HG03139 (cell line): ENCODE measurements at regions not wholly inside any gene's neighbourhood (a gene's known extent, or its start where the extent isn't known, plus 50 kb on each side); places are given as distances from the start of the nearest gene placed in this dataset.

ENCODE experiments used
- ATAC-seq: cut with Tn5 transposase; IDR thresholded peaks from one replicate; pipeline ENCODE4 v1.9.1; 2021; ENCODE audit not compliant: unreplicated experiment

DNA sequence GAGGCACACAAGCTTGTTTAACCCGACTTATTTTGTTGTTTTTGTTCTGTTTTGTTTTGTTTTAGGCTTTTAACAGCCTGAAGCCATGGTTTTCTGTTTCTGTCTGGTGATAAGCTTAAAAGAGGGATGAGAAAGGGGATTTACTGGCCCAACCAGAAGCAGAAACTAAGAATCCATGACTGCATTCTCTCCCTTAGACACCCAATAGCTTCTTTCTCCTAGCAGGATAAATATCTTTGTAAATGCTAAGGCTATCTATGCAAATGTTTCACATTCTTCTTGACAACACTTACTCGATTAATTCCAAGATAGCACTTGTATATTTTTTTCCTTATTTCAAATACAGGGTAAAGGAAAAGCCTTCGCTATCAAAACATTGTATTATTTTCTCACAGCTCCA is 53.7 kb upstream of the SMAD1 start:
- ATAC-seq, result no peak

GRCh38 chr4:145427221-145427620 is 54.4 kb upstream of the SMAD1 start:
- no peak for ATAC-seq

DNA sequence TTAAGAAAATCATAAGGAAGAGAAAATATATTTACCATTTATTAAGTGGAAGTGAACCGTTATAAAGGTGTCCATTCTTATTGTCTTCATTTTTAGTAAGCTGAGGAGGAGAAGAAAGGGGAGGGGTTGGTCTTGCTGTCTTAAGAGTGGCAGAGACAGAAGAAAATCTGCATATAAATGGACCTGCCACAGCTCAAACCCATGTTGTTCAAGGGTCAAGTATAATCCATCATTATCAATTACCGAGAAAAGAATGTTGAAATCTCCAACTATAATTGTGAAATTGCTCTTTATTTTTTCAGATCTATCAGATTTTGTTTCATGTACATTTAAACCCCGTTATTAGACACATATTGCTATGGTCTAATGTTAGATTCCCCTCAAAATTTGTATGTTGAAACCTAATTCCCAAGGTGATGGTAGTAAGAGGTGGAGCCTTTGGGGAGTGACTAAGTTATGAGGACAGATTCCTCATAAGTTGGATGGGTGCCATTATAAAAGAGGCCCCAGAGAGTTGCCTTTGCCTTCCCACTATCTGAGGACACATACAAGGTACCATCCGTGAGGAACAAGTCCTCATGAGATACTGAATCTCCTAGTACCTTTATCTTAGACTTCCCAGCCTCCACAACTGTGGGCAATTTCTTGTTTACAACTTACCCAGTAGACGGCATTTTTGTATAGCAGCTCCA is 58.5 kb upstream of the SMAD1 start:
- no peak for ATAC-seq

DNA sequence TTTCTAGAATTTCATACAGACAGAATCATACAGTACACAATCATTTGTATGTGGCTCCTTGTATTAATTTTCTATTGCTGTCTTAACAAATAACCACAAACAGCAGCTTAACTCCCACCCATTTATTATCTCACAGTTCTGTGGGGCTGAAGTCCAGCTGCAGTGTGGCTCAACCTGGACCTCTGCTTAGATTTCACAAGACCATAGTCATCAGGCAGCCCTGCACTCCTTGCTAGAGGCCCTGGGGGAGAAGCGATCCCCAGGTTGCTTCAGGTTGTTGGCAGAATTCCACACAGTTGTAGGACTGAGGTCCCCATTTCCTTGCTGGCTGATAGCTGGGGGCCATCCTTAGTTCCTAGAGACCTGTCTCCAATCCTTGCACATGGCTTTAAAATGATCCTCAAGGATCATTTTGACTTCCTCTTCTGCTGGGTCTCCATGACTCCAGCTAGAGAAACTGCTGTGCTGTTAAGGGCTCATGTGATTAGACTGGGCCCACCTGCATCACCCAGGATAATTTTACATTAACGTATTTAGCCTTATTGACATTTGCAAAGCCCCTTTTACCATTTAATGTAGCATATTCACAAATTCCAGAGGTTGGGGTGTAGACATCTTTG is 60.9 kb upstream of the SMAD1 start:
- no peak for ATAC-seq

- ATAC-seq, result no peak
These were observed 62.9 kb upstream of the SMAD1 start for GRCh38 chr4:145418739-145419138.

GRCh38 chr4:145417348-145418130 is 64.1 kb upstream of the SMAD1 start:
- ATAC-seq, result no peak

GRCh38 chr4:145414841-145415240 is 66.8 kb upstream of the SMAD1 start:
- no peak for ATAC-seq

DNA sequence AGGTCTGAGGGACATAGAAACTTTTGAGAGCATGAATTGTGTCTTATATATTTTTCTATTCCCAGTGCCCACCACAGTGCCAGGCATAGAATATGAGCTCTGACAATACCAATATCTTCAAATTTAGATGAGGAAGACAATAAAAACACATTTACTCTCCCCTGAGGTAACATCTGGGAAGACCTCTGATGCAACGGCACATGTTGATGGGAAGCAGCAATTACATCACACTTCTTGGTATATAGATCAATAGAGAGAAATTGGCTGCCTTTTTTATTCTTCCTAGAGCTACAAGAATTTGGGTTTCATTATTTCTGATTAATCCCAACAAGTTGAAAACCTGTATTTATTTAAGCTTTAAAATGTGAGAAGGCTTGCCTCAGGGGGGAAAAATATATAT is 67.4 kb upstream of the SMAD1 start:
- ATAC-seq, result no peak

- ATAC-seq, result no peak
These were observed 74.7 kb upstream of the SMAD1 start for GRCh38 chr4:145406970-145407369.

GRCh38 chr4:145404761-145405160 is 76.9 kb upstream of the SMAD1 start:
- no peak for ATAC-seq

GRCh38 chr4:145396581-145396980 is 85.1 kb upstream of the SMAD1 start:
- ATAC-seq, result no peak

DNA sequence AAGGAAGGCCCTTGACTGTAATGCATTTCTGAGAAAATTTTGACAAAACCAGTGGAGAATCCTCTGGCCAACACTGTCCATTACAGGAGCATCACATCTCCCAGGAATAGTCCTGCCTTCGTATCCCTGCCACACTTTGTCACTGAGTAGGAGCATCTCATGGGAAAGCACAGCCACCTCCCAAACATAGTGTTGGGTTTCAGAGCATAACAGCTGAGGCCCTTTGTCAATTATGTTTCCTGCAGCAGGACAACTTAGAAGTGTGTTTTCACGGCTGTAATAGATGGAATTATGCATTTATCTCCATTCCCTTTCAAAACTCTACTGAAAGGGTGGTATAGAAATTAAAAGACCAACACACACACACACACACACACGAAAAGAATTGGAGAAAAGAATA is 91.1 kb upstream of the SMAD1 start:
- no peak for ATAC-seq

- no peak for ATAC-seq
These were observed 92.1 kb upstream of the SMAD1 start for GRCh38 chr4:145389550-145389949.

DNA sequence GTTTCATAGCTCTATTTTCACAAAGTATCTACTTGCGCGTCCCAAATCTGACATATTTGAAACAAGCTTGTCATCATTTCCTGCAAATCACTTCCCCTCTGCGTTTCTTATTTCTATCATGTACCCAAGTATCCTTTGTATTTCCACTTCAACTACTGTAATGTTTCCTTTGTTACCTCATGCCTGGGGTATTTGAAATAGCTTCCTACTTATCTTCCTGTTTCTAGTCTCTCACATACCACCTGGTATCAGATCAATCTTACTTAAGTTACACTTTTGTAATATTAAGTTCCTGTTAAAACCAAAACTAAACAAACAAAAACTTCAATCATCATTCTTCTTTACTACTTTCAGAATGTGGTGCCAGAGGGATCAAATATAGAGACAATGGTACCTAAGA is 93.6 kb upstream of the SMAD1 start:
- no peak for ATAC-seq

GRCh38 chr4:145387079-145387478 is 94.6 kb upstream of the SMAD1 start:
- no peak for ATAC-seq

DNA sequence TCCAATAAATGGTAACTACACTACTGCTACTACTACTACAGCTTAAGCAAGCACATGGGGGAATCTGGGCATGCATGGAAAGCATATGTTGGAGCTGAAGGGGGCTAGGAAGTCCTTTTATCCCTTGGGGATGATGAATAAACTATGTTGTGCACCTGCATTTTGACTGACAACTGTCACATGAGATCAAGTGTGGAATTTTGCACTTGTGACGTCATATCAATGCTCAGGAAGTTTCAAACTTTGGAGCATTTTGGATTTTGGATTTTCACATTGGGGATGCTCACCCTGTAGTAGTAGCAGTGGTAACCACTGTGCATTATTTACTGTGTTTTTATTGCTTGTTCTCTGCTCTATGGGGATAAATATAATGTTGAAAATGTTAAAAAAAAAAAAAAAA is 100.5 kb upstream of the SMAD1 start:
- no peak for ATAC-seq

DNA sequence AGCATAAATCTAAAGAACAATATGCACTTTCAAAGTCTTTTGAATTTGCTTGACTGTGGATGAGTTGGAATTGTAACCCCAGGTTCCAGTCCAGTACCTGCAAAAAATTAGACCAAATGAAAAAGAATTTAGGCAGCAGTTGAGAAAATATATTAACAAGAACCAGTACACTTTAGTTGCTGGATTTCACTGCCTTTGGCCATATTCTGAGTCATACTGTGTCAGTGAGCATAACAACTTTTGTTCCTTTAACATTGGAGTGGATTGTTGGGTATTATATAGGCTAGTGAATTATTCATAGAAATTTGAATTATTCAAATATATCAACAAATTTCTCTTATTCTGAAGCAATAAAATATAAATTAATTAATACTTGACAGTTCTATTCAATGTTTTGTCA is 101.5 kb upstream of the SMAD1 start:
- ATAC-seq, result no peak

DNA sequence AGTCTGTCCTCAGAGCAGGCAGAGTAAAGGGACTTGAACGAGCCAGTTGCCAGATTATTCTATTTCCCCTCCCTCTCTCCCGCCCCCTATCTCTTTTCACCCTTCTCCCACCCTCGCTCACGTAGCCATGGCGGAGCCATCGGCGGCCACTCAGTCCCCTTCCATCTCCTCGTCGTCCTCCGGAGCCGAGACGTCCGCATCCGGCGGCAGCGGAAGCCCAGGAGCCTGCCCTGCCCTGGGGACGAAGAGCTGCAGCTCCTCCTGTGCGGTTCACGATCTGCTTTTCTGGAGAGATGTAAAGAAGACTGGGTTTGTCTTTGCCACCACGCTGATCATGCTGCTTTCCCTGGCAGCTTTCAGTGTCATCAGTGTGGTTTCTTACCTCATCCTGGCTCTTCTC is 106.2 kb upstream of the SMAD1 start:
- ATAC-seq, result no peak

DNA sequence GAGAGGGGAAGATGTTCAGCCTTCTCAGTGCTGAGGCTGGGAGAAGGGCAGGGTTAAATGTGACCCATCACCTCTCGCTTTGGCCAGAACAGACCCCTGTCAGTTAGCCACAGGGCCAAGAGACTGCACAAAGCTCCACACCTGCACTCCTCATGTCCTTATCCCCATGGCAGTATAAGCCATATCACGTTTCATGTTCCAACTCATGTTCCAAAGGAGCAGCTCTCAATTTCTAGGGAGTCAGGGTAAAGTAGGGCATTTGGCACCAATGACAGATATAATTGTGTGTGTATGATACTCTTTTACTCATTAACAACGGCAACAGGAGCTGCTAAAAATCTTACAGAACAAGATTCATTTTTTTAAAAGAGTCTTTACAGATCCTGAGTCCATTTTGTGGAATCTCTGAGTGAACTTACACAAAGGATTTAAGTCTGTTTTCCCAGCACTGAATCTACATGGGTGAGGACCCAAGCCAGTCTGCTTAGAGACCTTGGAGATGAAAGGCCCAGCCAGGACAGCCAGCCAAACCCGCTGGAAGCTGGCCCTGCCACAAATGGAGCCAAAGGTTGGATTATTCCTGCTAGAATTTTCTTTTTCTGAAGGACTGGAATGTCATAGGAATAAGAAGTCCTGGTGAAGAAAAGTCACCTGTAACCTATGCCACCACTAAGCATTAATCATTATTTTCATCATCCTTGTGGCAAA is 129.1 kb upstream of the SMAD1 start:
- ATAC-seq, result no peak

- ATAC-seq, result no peak
These were observed 129.7 kb upstream of the SMAD1 start for GRCh38 chr4:145351922-145352321.

- ATAC-seq, result no peak
These were observed 130.5 kb upstream of the SMAD1 start for GRCh38 chr4:145351162-145351561.

- ATAC-seq, result no peak
These were observed 133.4 kb upstream of the SMAD1 start for GRCh38 chr4:145348291-145348690.
